ENCODE measurements at regions not wholly inside any gene's neighbourhood (a gene's known extent, or its start where the extent isn't known, plus 50 kb on each side); places are given as distances from the start of the nearest gene placed in this dataset.
"Not testable (repeated sequence)": the region's sequence is repeated elsewhere in the genome, so short reads cannot be mapped to it uniquely, and the experiment has no call there.

DNA sequence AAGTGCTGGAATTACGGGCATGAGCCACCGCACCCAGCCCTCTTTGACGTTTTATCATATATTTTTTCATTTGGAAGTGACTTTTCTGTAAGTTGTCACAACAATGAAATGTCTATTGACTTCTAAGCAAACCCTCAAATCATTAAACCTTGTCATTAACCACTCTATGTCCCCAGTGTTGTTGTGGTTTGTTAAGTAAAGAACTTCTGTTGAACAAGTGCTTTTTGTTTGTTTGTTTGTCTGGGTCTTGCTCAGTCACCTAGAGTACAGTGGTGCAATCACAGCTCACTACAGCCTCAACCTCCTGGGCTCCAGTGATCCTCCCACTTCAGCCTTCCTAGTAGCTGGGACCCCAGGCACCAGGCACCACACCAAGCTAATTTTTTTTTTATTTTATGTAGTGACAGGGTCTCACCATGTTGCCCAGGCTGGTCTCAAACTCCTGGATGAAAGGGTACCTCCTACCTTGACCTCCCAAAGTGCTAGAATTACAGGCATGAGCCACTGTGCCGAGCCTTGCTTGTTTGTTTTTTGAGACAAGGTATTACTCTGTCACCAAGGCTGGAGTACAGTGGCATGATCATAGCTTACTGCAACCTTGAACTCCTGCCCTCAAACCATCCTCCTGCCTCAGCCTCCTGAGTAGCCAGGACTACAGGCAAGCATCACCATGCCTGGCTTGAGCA, 57.6 kb upstream of the LOC128125822 start:
- Histone ChIP-seq H3K4me3 (no peak overlapping the region), H3K27ac (peak overlapping the region in 2 of 4 donors; percentile 27 to 42), H3K9me3 (no peaks in the 10 kb centered on the region), H3K27me3 (no peaks in the 10 kb centered on the region), H3K4me1 (peaks cover 0 to 4% (median 4%) of the 10 kb centered on the region in 4 donors), H3K36me3 (no peaks in the 10 kb centered on the region)
- WGBS, 2 donors = 77 to 82% methylated on average over 4 of the region's 4 CpGs
- no peak for DNase-seq
- no peak for ATAC-seq (ENCODE audit: low FRiP score in 2 of 2)
- peak in 1 of 4 donors; percentile 67 for TF ChIP-seq EP300 (IDR thresholded peaks at IDR 0.05)
- TF ChIP-seq, protein P1, sequence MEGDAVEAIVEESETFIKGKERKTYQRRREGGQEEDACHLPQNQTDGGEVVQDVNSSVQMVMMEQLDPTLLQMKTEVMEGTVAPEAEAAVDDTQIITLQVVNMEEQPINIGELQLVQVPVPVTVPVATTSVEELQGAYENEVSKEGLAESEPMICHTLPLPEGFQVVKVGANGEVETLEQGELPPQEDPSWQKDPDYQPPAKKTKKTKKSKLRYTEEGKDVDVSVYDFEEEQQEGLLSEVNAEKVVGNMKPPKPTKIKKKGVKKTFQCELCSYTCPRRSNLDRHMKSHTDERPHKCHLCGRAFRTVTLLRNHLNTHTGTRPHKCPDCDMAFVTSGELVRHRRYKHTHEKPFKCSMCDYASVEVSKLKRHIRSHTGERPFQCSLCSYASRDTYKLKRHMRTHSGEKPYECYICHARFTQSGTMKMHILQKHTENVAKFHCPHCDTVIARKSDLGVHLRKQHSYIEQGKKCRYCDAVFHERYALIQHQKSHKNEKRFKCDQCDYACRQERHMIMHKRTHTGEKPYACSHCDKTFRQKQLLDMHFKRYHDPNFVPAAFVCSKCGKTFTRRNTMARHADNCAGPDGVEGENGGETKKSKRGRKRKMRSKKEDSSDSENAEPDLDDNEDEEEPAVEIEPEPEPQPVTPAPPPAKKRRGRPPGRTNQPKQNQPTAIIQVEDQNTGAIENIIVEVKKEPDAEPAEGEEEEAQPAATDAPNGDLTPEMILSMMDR (IDR thresholded peaks at IDR 0.05) = no peak
- no peak for TF ChIP-seq POLR2AphosphoS5 (IDR thresholded peaks at IDR 0.05)

DNA sequence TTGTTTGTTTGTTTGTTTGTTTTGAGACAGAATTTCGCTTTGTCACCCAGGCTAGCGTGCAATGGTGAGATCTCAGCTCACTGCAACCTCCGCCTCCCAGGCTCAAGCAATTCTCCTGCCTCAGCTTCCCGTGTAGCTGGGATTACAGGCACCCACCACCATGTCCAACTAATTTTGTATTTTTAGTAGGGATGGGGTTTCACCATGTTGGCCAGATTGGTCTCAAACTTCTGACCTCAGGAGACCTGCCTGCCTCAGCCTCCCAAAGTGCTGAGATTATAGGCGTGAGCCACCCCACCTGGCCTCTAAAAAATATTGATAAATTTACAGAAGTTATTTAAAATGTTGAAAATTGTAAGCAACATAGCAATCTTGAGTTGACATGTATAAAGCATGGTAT, 57.1 kb upstream of the LOC128125822 start:
- H3K9me3 ChIP-seq; H3K27me3 ChIP-seq; ATAC-seq (ENCODE audit: low FRiP score in 2 of 2); H3K4me1 ChIP-seq; DNase-seq; H3K36me3 ChIP-seq; H3K4me3 ChIP-seq: not testable (repeated sequence)
- WGBS, 2 donors = 89 to 93% methylated on average over 5 of the region's 5 CpGs
- H3K27ac ChIP-seq = peak overlapping the region in 2 of 4 donors; percentile 27 to 42

DNA sequence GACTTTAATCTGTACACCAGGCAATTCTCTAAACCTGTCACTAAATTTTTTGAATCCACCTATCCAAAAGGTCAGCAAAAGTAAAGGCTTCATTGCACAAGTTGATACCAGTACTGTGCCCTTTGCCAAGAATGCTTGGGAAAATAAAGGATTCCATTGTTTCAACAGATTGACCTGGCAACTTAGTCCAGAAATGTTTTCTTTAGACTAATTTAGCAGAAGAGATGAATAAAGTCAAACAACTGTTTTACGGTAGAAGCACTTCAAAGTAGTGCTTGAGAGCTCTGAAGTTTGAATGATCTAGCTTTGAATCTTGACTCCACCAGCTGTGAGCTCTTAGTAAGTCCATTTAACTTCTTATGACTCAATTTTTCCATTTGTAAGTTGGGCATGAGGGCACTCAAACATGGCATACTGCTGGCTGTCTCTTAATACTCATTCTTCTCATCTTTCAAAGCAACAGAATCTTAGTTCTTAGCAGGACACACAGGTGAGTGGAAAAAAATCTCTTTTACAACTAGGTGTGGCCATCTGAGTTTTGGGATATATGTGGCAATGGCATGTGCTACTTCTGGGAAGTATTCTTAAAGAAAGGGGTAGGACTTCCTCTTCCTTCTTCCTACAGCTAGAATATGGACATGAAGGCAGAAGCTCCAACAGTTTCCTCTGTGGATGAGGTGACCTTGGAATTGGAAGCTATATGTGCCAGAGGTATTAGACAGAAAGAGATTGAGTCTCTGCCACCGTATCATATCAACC, 55.9 kb upstream of the LOC128125822 start:
- ATAC-seq (ENCODE audit: low FRiP score in 2 of 2) = peak; percentile 56 to 59
- Histone ChIP-seq H3K27ac (peak overlapping the region; percentile 23 to 68 (median 42)), H3K36me3 (no peaks in the 10 kb centered on the region), H3K4me1 (no peaks in the 10 kb centered on the region), H3K27me3 (no peaks in the 10 kb centered on the region), H3K4me3 (no peak overlapping the region), H3K9me3 (no peaks in the 10 kb centered on the region)
- peak in 1 of 4 donors; percentile 6 for TF ChIP-seq POLR2A (IDR thresholded peaks at IDR 0.05)
- TF ChIP-seq, protein P1 (IDR thresholded peaks at IDR 0.05) = no peak
- peak; percentile 10 to 95 (median 59) for TF ChIP-seq EP300 (IDR thresholded peaks at IDR 0.05)
- TF ChIP-seq POLR2AphosphoS5 (IDR thresholded peaks at IDR 0.05) = peak in 1 of 2 donors; percentile 67
- 54 to 62% methylated on average over 2 of the region's 2 CpGs for WGBS, 2 donors
- DNase-seq = no peak

DNA sequence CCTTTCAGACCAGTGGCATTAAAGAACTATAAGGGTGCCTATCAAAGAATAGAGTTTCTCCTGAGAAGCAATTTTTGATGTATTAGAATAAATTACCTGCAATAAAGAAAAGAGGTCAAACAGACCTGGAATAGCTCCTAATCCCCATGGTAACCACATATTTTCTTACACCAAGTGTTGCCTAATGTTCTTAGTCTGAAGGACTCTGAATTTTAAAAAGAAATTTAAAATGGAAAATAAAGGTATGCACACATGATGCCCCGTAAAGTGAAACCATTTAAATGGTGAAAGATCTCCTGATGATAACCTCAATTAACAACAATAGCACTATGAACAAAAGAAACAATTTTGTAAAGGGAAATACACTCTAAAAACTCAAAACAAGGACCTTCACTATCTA, 55.1 kb upstream of the LOC128125822 start:
- ATAC-seq (ENCODE audit: low FRiP score in 2 of 2) (no peak), DNase-seq (no peak)
- Histone ChIP-seq H3K9me3 (no peaks in the 10 kb centered on the region), H3K4me1 (no peaks in the 10 kb centered on the region), H3K27ac (peak overlapping the region in 2 of 4 donors; percentile 29 to 55), H3K36me3 (no peaks in the 10 kb centered on the region), H3K27me3 (no peaks in the 10 kb centered on the region), H3K4me3 (no peak overlapping the region)
- TF ChIP-seq, protein P1 (IDR thresholded peaks at IDR 0.05) = no peak
- no peak for TF ChIP-seq POLR2AphosphoS5 (IDR thresholded peaks at IDR 0.05)
- TF ChIP-seq POLR2A (IDR thresholded peaks at IDR 0.05) = no peak
- no peak for TF ChIP-seq EP300 (IDR thresholded peaks at IDR 0.05)
- WGBS, 2 donors = 53 to 66% methylated on average over 1 of the region's 1 CpG

DNA sequence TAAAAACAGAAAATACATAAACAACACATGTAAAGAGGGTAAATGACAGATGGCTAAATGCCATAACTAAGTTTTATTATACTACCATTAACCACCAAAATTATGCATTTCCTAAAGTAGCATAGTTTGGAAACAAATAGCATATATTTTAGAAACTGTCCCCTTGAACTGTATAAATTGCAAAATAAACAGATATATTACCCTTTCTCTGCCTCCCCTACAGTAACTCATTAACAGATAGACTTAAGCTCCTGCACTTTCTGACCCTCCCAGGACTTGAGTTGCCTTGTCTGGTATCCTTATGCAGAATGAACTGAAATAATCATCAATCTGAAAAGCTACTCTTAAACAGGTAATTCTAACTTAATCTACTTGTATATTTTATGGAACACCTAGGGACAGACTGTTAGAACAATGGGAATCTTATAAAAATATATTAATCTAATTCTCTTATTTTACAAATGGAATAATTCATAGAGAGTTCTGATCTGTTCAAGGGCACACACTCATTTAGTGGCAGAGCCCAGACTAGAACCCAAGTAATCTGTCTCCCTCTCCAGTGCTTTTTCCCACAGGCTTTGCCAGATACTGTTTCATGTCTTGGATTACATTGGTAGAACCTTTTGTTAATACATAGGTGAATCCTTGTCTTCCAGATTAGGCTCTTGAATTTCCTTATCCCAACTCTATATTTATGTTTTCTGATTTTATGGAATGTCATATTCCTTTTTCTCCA, 50.6 kb upstream of the LOC128125822 start:
- H3K4me3 ChIP-seq = no peak overlapping the region
- ATAC-seq (ENCODE audit: low FRiP score in 2 of 2) (no peak), DNase-seq (no peak)
- H3K4me1 ChIP-seq = no peaks in the 10 kb centered on the region
- TF ChIP-seq POLR2AphosphoS5 (IDR thresholded peaks at IDR 0.05) (no peak), EP300 (IDR thresholded peaks at IDR 0.05) (no peak), POLR2A (IDR thresholded peaks at IDR 0.05) (no peak)
- TF ChIP-seq, protein P1 (IDR thresholded peaks at IDR 0.05) = no peak
- no peaks in the 10 kb centered on the region for H3K27me3 ChIP-seq
- no peaks in the 10 kb centered on the region for H3K36me3 ChIP-seq
- H3K27ac ChIP-seq = no peak overlapping the region
- no peaks in the 10 kb centered on the region for H3K9me3 ChIP-seq
